NOMO-1 (cell line): ENCODE measurements at regions not wholly inside any gene's neighbourhood (a gene's known extent, or its start where the extent isn't known, plus 50 kb on each side); places are given as distances from the start of the nearest gene placed in this dataset.

ENCODE experiments used
- DNase-seq, 2 experiments: peaks; one replicate each; lab custom pipeline; 2025; ENCODE audit not compliant: unreplicated experiment in 2 of 2; lab: John Stamatoyannopoulos, UW

DNA sequence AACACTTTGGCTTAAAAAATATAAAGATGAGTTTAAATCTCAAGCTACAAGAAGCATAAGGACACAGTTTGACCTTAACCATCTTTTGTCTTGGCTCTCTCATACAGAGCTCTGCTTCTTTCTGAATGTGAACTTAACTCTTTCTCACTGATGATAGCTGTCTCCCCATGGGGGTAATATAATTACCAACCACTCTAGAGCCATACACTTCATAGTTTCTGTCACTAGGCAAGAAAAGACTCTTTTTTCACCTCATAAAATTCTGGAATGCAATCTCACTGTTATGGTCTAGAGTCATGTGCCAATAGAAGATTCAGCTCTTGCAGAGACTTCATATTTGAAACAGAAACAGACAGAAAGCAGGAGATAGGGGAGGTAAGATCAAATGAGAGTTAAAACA lies 481.7 kb upstream of the AGA start:
- DNase-seq, result no peak

DNA sequence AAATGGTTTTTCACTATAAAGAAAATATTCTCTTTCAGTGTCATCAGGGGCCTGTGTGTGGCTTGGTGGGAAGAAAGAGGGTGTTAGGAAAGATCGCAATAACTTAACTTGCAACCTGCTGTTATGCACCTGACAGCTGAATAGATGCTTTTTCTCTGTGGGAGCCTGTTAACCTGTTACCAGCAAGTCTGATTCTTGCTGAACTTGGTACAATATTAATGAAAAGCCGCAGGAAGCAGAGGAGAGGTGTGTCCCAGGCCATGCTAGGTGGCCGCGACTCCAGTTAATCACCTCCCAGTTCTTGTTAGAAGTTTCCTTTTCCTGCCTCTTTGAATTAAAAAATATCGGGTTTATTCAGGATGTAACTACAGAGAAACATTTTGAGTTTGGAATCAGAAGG lies 494.8 kb upstream of the AGA start:
- no peak for DNase-seq

DNA sequence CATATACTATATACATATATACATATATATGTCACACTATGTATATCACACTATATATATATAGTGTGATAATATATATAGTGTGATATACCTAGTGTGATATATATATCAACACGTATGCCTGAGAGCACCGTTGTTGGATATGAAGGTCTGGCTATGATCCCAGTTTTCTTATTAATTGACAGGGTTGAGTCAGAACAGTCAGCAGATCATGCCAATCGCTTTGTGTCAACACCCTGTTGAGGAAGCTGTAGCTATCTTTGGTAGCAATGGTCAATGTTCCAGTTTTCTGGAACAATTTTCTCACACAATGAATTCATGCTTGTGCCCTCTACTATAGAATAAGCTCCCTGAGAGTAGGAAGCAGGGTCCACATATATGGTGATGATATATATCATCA lies 496.0 kb upstream of the AGA start:
- no peak for DNase-seq

DNA sequence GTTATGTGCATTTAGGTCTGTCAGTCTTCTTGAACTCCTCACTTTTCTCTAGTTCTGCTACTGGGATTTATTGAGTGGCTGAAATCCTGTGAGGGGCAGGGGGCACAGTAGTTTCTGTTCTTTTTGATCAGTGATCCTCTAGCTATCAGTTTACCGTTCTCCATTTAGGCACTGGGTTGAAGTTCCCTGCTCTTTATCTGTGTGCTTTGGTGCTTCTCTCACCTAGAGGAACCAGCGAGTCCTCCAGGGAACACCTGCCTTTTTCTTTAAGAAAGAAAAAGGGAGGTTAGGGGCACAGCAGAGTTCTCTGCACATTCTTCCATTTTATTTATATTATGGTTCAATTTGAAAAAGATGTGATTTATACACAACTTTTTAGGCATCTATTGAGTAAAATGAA lies 503.0 kb upstream of the AGA start:
- DNase-seq, result no peak

DNA sequence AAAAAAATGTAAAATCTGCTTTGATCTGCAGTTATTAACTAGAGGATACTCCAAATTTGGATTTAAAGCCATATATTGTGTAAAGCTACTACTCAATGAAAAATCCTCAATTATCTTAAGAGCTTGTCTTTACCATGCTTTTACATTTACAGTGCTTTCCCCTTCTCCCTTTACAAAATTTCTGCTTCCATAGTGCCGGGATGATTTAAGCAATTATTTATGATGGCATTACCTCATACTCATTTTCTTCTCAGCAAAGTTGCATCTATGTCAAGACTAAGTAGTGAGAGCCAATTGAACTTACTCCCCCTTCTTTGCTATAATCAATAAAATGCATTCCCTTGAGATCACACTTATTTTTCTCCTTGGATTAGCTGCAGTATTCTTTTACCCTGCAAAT lies 505.4 kb upstream of the AGA start:
- no peak for DNase-seq

DNA sequence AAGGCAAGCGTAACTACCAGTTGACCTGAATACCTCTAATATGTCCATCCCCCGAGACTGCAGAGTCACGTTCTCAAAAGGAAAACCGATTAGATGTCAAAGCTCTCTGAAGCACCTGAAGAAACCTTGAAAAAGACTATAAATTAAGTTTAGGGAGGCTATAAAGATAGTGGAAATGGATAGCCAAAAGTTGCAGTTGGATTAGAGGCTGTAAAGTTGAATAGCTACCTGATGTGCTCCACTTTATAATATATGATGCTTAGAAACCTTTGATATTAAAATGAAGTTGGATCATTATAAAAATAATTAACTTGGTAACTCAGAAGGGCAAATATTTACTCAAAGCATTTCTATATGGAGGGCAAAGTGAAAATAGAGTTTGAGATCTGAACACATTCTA lies 506.6 kb upstream of the AGA start:
- DNase-seq, result no peak

DNA sequence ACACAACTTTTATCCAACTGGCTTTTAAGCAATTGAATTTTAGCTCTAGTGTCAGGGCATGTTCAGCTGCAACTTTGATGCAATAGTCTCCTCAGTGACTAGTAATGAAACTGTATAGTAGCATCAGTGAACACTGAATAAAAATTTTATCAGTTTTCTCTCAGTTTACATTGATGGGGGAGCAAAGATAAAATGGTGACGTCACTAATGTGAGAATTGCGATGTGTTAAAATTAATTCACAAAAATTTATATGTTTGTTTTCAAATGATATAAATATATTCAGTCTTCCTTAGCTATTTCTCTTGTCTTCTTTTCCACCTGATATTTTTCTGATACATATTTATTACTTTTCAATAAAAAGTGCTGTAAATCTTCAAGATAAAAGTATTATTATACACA lies 508.8 kb upstream of the AGA start:
- DNase-seq, result no peak

DNA sequence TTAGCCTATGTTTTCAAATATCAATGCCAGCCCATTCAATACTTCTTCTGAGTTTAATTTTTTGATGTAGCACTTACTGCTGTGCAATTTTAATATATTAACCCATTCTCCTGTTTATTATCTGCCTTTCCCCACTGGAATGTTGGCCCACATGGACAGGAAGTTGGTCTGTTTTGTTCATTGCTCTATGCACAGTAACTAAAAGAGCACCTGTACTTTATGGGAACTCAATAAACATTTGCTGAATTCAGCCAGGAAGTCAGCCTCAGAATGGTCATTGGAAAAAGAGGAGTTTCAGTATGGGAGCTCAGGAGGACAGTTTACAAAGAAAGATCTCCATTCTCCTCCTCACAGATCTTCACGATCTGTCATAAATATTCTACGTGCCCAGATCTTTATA lies 510.5 kb upstream of the AGA start:
- DNase-seq, result no peak

DNA sequence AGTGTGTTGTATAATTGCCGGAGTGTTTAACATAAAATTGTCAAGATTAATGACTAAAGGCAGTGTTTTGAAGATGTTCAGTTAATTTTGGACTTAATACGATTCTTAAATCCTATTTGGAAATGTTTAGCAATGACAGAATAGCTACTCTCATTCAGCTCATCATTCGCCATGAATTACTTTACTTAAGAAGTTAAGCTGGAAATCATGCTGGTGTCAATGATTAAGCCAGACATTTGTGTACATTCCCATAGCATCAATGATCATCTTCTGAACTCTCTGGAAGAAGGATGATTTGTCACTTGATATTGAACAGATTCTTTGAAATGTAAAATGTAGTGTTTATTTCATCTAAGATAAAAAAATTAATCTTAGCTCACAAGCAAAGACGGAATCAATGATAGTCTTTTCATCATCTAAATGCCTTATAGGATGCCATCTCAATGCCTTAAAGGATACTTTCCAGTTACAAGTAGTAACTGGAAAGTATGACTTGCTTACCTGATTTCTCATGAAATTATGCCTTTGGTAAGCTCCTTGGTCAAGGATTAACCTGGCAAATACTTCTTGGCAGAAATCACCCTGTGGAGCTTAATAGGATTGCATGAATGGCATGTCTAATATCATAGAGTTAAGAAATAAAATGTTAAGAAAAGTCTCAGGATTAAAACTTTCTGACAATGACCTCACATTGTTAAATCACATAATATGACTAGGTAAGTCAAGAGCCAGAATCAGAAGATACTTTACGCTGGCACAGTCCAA lies 515.5 kb upstream of the AGA start:
- no peak for DNase-seq

DNA sequence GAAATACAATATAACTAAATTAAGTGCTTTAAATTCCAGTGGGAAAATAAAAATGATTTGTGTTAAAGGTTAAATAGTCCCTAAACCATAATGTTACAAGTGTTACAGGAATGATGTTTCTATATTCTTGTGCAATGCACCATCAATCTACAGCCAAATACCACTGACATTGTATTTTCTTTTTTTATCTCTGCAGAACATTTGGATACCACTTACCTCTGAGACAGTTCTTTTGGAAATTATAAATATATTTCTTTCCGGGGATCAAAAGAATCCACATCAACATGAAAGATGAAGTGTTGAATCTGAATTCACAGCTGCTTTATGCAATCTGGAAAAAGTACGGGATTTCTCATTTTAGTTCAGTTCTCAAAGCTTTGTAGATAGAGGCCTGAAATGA lies 518.3 kb upstream of the AGA start:
- no peak for DNase-seq

DNA sequence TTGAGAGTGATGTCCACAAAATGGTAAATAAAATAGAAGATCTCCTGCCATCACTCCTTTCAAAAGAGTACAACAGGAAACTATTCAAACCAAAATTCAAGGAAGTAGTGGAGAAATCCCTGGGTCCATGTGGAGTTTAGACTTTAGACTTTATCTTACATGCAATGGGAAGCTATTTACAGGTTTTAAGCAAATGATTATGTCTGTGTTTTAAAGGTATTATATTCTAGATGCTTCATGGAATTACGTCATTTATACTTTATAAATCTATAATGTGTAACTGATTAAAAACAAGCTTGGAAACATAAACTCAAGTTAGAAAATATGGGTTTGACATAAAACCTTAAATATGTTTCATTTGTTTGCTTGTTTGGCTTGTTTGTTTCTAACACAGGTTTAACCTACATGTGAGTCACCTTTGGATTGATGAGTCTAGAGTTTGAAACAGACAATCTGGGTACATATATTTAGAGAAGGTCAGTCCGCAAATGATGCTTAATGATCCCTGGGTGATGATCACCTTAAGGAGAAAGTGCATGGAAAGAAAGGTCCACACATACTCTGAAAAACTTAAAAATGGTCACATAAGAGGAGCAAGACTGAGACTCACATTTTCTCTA lies 519.6 kb upstream of the AGA start:
- DNase-seq, result no peak

DNA sequence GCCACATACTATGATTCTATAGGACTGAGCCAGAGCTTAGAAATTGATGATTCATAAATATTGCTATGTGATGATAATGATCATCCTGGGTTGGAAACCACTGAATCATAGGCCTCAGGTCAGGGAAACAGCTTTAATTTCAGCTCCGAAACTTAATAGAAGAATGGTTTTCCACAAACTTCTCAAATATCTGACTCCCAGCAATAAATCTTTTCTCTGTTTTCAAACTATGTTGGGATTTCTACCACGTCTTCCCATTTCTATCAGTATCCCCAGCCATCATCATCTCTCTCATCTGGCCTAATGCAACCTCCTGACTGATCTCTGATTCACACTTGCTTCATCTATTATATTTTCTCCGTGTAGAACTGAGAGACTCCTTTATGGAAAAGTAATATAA lies 521.8 kb upstream of the AGA start:
- DNase-seq, result no peak

DNA sequence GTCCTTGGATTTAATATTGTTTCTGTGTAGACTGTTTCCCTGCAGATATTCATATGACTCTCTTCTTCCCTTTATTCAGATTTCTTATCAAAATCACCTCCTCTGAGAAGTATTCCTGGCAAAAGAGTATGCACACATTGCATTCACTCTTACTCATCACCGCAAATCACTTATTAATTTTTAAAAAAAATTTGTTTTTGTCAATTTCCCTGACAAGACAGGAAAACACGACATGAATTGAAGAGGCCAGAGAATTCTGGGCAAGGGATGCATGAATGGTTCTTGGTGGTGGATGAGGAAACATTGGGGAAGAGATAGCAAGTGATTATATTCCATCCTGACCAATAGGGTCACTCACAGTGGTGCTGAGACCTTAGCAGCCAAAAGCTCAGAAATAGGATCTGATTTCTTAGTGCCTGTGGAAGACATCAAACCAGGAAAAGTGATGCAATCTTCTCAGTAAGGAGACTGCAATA lies 522.5 kb upstream of the AGA start:
- no peak for DNase-seq

DNA sequence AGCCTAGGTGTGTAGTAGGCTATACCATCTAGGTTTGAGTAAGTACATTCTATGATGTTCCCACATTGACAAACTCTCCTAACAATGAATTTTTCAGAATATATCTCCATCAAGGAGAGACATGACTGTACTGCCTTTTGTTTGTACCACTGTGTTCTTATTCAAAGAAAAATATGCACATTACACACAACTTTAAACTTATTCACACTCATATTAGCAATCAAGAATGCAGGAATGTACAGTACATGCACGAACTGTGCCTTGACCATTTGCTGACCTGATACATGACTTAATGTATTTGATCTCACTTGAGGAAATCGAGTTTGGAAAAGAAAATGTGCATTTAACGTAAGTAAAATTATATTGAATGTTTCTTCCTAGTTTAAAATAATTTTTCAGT lies 525.1 kb upstream of the AGA start:
- no peak for DNase-seq

DNA sequence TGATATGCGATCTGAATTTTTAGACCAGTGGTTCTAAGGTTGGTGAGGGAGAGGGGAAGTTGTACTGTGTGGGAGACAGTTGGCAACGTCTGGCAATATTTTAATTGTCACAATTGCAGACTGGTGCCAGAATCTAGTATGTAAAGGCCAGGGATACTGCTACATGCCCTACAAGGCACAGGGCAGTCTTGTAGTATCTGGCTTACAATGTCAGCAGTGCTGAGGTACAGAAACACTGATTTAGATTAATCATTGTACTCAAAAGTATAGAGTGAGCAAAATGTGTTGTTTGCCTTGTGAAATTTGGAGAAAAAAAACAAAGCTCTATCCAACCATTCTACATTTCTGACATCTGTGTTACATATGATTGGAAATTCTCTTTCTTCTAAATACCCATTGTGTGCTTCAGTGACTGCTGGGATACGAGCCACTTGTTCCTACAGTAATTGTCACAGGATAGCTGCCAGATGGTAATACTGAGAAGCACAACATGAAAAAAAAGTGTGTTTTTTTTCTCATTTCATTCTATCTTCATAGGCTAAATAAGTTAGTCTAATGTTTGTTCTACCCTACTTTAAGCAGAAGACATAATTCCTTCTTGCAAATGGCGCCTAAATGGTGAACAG lies 526.7 kb upstream of the AGA start:
- DNase-seq, result no peak

DNA sequence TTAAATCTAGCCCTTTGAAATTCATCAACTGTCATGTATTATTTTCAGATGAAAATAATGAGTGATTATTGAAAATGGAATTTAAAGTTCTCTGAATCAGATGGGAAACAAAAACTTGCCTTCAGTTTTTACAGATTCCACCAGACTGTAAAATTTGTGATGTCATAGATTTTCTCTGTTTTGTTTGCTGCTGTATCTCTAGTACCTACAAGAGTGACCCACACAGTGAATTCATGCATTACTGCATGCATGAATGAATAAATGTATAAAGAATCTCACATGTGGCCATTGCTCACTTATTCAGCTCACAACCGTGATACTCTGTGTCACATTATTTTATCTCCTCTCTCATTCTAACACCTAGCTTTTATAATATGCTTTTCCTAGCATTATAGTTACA lies 532.2 kb upstream of the AGA start:
- DNase-seq, result no peak

DNA sequence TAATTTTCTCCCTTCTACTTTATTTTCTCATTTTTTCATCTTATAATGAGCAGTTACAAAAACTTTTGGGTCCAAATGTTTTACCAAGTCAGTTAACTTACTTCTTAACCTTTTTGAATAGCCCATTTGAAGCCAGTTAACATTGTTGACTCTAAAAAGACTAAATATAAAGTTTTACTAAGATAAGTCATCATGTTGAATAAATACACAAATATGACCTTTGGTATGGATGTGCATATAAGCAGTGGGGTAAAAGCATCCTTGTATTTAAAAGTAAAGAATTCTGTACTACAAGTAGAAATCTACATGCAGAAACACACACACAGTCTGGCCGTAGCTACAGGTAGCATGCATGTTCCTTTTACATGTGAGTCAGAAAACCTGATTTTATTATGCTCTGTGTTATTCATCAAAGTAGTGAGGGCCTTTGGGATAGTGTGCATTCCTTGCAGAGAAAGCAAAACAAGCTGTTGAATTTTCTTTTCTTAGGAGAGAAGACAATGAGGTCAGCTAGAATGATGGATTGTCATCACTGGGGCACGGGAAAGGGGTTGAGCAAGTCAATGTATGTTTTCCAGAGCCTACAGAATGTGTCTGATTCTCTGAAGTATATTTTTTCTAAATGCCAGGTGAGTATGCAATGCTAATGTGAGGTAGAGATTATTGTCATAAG lies 533.2 kb upstream of the AGA start:
- no peak for DNase-seq

DNA sequence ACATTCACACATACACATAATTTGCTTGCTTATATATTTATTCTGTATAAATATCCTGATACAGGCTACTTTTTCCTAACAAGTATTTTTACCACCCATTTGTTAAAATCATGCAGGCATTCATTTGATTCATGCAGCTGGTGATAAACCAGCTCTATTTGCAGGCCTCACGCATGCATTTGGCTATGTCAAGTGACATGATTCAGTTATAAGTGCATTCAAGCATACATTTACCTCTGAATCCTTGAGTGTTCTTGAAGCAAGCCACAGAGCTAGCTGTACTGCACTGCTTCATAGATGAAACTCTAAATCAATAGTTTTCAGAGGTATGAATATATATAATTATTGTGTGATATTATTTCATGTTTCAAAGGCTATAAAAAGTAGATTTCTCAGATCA lies 544.0 kb upstream of the AGA start:
- no peak for DNase-seq

DNA sequence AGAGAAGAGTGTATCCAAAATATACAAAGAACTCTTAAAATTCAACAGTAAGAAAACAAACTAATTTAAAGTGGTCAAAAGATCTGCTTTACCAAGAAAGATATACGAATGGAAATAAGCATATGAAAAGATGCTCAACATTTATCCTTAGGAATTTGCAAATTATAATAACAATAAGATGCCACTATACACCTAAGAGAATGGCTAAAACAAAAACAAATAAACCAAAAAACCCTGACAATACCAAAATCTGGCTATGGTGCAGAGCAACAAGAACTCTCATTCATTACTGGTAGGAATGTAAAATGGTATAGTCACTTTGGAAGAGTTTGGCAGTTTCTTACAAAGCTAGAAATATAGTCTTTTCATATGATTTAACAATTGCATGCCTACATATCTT lies 545.7 kb upstream of the AGA start:
- no peak for DNase-seq

DNA sequence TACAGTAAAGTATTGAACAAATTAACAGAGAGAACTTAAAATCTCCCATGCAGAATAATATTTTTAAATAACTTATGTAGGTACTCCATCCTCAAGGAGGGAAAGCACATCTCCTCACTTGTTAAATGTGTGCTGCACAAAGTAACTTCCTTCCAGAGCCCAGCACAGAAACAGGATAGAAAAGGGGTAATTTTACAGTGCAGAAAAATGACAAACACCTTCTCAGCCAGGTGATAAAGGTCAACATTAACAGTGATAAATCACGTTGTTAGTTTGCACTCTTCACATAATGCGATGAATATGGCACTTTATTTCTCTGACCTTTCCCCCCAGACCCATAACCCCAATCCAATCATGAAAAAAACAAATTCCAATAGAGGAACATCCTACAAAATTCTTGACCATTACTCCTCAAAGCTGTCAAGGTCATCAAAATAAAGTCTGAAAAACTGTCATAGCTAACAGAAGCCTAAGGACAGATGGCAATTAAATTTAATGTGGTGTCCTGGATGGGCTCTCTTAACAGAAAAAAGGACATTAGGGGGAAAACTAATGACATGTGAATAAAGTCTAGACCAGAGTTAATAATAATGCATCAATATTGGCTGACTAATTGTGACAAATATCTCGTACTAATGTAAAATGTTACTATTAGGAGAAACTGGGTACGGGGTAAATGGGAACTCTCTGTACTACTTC lies 547.4 kb upstream of the AGA start:
- DNase-seq, result no peak

DNA sequence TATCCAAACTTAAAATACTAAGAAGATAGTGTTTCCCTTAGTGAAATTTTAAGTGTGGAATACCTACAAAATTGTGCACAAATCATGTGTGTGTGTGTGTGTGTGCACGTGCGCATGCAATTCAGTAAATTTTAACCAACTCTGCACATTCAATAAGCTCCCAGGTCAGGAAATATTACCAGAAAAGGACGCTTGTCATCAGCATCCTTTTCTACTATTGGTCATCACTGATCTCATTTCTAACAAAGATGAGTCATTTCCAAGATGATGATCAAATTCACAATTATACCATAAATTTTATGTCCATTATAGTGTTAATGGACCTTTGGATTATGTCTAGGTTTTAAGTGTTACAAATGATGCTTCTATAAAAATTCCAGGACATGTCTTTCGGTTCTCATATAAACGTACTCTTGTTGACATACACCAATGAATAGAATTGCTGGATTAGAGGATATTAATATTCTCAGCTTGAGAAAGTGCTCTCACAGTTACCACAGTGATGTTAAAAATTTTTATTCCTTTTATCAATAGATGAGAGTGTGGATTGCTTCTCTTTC lies 560.9 kb upstream of the AGA start:
- DNase-seq, result no peak
